HEK293 (cell line): ENCODE measurements at regions not wholly inside any gene's neighbourhood (a gene's known extent, or its start where the extent isn't known, plus 50 kb on each side); places are given as distances from the start of the nearest gene placed in this dataset.

Experiments
- CTCF ChIP-seq: fragments of 450-650 bp; formaldehyde crosslinking; IDR thresholded peaks from 2 replicates; pipeline ENCODE4 v1.5.1; 2016; ENCODE audit warnings: missing biosample characterization, missing genetic modification characterization
- KLF9 ChIP-seq: fragments of 450-650 bp; formaldehyde crosslinking; IDR thresholded peaks from 2 replicates; pipeline ENCODE4 v1.5.1; 2016; ENCODE audit warnings: missing biosample characterization, missing genetic modification characterization, low read depth
- SP3 ChIP-seq: fragments of 450-650 bp; formaldehyde crosslinking; IDR thresholded peaks from 2 replicates; pipeline ENCODE4 v1.5.1; 2016; ENCODE audit warnings: missing biosample characterization, missing genetic modification characterization
- ZNF239 ChIP-seq: fragments of 450-650 bp; formaldehyde crosslinking; IDR thresholded peaks from 2 replicates; pipeline ENCODE4 v1.5.1; 2016; ENCODE audit warnings: missing biosample characterization, missing genetic modification characterization
- ZNF48 ChIP-seq: fragments of 450-650 bp; formaldehyde crosslinking; IDR thresholded peaks from 2 replicates; pipeline ENCODE4 v1.5.1; 2016; ENCODE audit warnings: missing biosample characterization, missing genetic modification characterization
- ZNF501 ChIP-seq: fragments of 450-650 bp; formaldehyde crosslinking; IDR thresholded peaks from 2 replicates; pipeline ENCODE4 v1.5.1; 2016; ENCODE audit warnings: missing biosample characterization, missing genetic modification characterization

- TF ChIP-seq ZNF501 (tag by site-specific recombination) (no peak), KLF9 (no peak), ZNF239 (tag by site-specific recombination) (no peak), SP3 (tag by site-specific recombination) (no peak), CTCF (peak; percentile 79), ZNF48 (tag by site-specific recombination) (no peak)
Measured at GRCh38 chr20:21808863-21809664, 103.6 kb downstream of the PAX1 start.
